GM12891 (cell line): ENCODE measurements at regions not wholly inside any gene's neighbourhood (a gene's known extent, or its start where the extent isn't known, plus 50 kb on each side); places are given as distances from the start of the nearest gene placed in this dataset.

Source experiments
- DNase-seq: peaks from one replicate; pipeline ENCODE4 v3.0.0; 2011; ENCODE audit warnings: low spot score; ENCODE audit not compliant: insufficient read length
- FAIRE-seq: peaks from 2 replicates; lab custom pipeline; 2011; peaks lifted over from hg19 to GRCh38; lab: Jason Lieb, UNC
- PAX5 ChIP-seq: IDR thresholded peaks from 2 replicates; pipeline ENCODE4 v1.6.1; 2011; ENCODE audit warnings: low read length, moderate library complexity, mild to moderate bottlenecking; ENCODE audit not compliant: insufficient read depth, severe bottlenecking
- POLR2A ChIP-seq: IDR thresholded peaks from 2 replicates; pipeline ENCODE4 v1.6.1; 2011; ENCODE audit warnings: low read depth, low read length, control low read depth
- POLR2AphosphoS5 ChIP-seq: IDR thresholded peaks from 2 replicates; pipeline ENCODE4 v1.6.1; 2011; ENCODE audit warnings: low read depth, low read length, control low read depth
- POU2F2 ChIP-seq: IDR thresholded peaks from 2 replicates; pipeline ENCODE4 v1.6.1; 2011; ENCODE audit warnings: low read depth, mild to moderate bottlenecking, control low read depth, low read length, moderate library complexity
- SPI1 ChIP-seq: IDR thresholded peaks from 2 replicates; pipeline ENCODE4 v1.6.1; 2011; ENCODE audit warnings: low read depth, low read length, control low read depth
- TAF1 ChIP-seq: IDR thresholded peaks from 2 replicates; pipeline ENCODE4 v1.6.1; 2011; ENCODE audit warnings: low read depth, low read length, control low read depth

- no peak for TF ChIP-seq PAX5
- TF ChIP-seq POLR2AphosphoS5 = no peak
- no peak for TF ChIP-seq POU2F2
- no peak for TF ChIP-seq SPI1
- TF ChIP-seq POLR2A = no peak
- no peak for TF ChIP-seq TAF1
- no peak for DNase-seq
- FAIRE-seq = no peak
These were observed 986.0 kb downstream of the ROBO2 start for GRCh38 chr3:78025916-78026315.

- DNase-seq (no peak), FAIRE-seq (no peak)
These were observed 986.5 kb downstream of the ROBO2 start for GRCh38 chr3:78026318-78026828.

GRCh38 chr3:78029775-78030174 is 989.9 kb downstream of the ROBO2 start:
- DNase-seq = no peak
- FAIRE-seq = no peak

More at GRCh38 chr3:78026318-78026828, 986.5 kb downstream of the ROBO2 start:
- TF ChIP-seq SPI1 = no peak
- TF ChIP-seq POLR2A = no peak
- TF ChIP-seq POLR2AphosphoS5 = no peak
- TF ChIP-seq POU2F2 = no peak
- TF ChIP-seq TAF1 = no peak
- no peak for TF ChIP-seq PAX5

GRCh38 chr3:78035131-78035641 is 995.3 kb downstream of the ROBO2 start:
- TF ChIP-seq SPI1 (no peak), TAF1 (no peak), POLR2A (no peak), POU2F2 (no peak), PAX5 (no peak), POLR2AphosphoS5 (no peak)
- no peak for DNase-seq
- FAIRE-seq = no peak

More at GRCh38 chr3:78029775-78030174, 989.9 kb downstream of the ROBO2 start:
- no peak for TF ChIP-seq POU2F2
- no peak for TF ChIP-seq PAX5
- no peak for TF ChIP-seq SPI1
- TF ChIP-seq POLR2AphosphoS5 = no peak
- no peak for TF ChIP-seq POLR2A

- no peak for FAIRE-seq
- no peak for DNase-seq
- TF ChIP-seq PAX5 (no peak), SPI1 (no peak), POU2F2 (no peak), POLR2AphosphoS5 (no peak), TAF1 (no peak), POLR2A (no peak)
These were observed 1001.6 kb downstream of the ROBO2 start for GRCh38 chr3:78041486-78041885.

- FAIRE-seq (no peak), DNase-seq (no peak)
- TF ChIP-seq PAX5 (no peak), POU2F2 (no peak), SPI1 (no peak), TAF1 (no peak), POLR2A (no peak), POLR2AphosphoS5 (no peak)
These were observed 1006.7 kb downstream of the ROBO2 start for GRCh38 chr3:78046566-78046965.

GRCh38 chr3:78048698-78049097 is 1008.8 kb downstream of the ROBO2 start:
- TF ChIP-seq POU2F2 (no peak), TAF1 (no peak), PAX5 (no peak), POLR2A (no peak), SPI1 (no peak), POLR2AphosphoS5 (no peak)
- peak; percentile 55 for FAIRE-seq

GRCh38 chr3:78049521-78049920 is 1009.6 kb downstream of the ROBO2 start:
- TF ChIP-seq POU2F2 (no peak), TAF1 (no peak), POLR2A (no peak), PAX5 (no peak), SPI1 (no peak)
- FAIRE-seq (no peak), DNase-seq (no peak)

More at GRCh38 chr3:78048698-78049097, 1008.8 kb downstream of the ROBO2 start:
- DNase-seq = peak; percentile 8

GRCh38 chr3:78050276-78051065 is 1010.6 kb downstream of the ROBO2 start:
- no peak for DNase-seq
- FAIRE-seq = no peak
- TF ChIP-seq TAF1 = no peak
- no peak for TF ChIP-seq POLR2A

- DNase-seq (no peak), FAIRE-seq (no peak)
- TF ChIP-seq POLR2A = no peak
- no peak for TF ChIP-seq PAX5
- no peak for TF ChIP-seq SPI1
- TF ChIP-seq POU2F2 = no peak
- no peak for TF ChIP-seq TAF1
- no peak for TF ChIP-seq POLR2AphosphoS5
These were observed 1012.8 kb downstream of the ROBO2 start for GRCh38 chr3:78052746-78053145.
